Choroid plexus epithelial cell (primary cell): ENCODE measurements at regions not wholly inside any gene's neighbourhood (a gene's known extent, or its start where the extent isn't known, plus 50 kb on each side); places are given as distances from the start of the nearest gene placed in this dataset.

Experiments
- DNase-seq: peaks from one replicate; pipeline ENCODE4 v3.0.0-alpha.2; 2010; ENCODE audit warnings: low read depth
- H3K4me3 ChIP-seq: 2 replicates; pipeline ENCODE4 v1.5.1; 2011; ENCODE audit warnings: low read depth, mild to moderate bottlenecking, control low read depth, low read length, moderate library complexity
- TF ChIP-seq, protein P1 (sequence below): conservative IDR thresholded peaks from 2 replicates; pipeline ENCODE4 v1.5.1; 2011; ENCODE audit warnings: low read depth, mild to moderate bottlenecking, control low read depth, inconsistent platforms, low read length, moderate library complexity

DNA sequence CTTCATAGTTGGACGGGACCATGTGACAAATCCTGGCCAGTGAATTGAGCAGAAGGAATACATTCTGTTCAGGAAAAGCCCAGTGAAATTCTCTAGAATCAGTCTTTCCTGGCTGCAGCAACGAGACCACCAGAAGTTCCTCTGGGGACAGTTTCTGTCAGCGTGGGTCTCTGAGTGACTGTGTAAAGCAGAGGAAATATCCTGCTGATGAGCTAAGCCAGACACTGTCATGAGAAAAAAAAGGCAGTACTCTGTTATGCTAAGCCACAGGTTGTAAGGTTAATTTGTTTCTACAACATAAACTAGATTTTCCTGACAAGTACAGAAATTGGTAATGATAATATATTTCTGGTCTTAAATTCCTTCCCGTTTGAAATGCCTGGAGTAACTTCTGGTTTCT is 664.4 kb downstream of the LMO4 start:
- no peak overlapping the region for H3K4me3 ChIP-seq
- TF ChIP-seq, protein P1, sequence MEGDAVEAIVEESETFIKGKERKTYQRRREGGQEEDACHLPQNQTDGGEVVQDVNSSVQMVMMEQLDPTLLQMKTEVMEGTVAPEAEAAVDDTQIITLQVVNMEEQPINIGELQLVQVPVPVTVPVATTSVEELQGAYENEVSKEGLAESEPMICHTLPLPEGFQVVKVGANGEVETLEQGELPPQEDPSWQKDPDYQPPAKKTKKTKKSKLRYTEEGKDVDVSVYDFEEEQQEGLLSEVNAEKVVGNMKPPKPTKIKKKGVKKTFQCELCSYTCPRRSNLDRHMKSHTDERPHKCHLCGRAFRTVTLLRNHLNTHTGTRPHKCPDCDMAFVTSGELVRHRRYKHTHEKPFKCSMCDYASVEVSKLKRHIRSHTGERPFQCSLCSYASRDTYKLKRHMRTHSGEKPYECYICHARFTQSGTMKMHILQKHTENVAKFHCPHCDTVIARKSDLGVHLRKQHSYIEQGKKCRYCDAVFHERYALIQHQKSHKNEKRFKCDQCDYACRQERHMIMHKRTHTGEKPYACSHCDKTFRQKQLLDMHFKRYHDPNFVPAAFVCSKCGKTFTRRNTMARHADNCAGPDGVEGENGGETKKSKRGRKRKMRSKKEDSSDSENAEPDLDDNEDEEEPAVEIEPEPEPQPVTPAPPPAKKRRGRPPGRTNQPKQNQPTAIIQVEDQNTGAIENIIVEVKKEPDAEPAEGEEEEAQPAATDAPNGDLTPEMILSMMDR = no peak
- DNase-seq = no peak

DNA sequence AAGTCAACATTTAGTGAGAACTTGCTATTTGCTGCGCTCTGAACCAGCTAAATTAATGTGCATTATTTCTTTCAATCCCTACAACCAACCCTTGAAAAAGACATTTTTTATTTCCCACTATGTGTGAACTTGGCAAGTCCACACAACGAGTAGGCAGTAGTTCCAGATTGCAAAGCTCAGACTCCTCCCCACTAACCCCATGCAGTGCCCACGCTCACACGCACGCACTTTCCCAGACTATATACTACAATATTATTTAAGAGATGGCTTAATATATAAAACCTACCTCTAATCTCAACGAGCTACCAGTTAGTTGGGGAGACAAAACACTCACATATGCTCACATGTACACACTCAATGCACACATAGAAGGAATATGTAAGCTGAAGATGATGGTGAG is 671.2 kb downstream of the LMO4 start:
- no peak for DNase-seq
- no peak overlapping the region for H3K4me3 ChIP-seq
- TF ChIP-seq, protein P1 = no peak

DNA sequence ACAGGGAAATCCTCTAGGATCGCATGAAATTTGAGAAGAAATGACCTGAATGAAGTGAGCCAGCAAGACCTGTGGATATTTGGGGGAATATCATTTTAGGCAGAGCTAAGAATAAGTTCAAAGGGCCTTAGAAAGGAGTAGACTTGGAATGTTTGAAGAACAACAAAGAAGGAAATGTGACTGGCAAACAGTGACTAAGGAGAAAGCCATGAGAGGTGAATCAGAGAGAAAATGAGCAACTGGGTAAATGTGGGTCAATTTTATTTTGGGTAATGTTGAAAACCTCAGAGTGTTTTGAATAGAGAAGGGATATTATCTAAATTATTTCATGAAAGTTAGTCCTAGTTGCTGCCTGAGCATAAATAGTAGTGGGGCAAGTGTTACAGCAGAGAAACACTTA is 672.8 kb downstream of the LMO4 start:
- TF ChIP-seq, protein P1 = no peak
- H3K4me3 ChIP-seq = no peak overlapping the region
- DNase-seq = peak; percentile 10

DNA sequence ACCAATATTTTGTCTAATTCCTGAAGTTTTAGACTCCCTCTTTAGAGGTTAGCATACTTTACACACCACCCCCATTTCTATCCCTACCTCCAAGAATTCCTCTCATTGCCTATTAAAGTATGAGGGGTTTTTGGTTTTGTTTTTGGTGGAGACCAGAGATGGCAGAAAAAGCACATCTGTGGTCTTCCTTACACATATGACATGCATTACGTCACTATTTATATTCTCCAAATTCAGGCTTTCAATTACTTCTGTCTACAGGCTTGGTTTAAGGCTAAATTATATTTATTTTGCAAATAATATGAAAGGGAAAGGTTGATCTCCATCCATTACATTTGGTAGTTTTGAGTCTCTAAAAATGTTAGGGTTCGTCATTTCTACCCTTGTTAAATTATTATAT is 674.6 kb downstream of the LMO4 start:
- no peak overlapping the region for H3K4me3 ChIP-seq
- TF ChIP-seq, protein P1 = no peak
- no peak for DNase-seq

DNA sequence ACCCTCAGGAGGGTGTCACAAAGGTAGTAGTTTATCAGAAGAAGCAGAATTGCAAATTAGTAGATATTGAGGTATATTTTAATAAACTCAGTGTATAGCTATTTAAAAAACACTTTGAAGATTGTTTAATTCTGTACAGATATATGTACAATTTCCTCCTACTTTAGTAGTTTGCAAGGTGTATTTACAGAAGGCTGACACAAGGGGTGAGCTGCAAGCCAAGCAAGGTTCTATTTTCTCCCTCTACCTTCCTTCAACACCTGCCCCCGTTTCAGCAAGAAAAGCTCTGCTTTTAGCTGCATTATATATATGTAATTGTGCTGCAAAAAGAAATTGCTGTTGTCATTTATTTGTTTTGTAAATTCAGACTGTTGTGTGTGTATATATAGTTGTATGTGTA is 674.2 kb upstream of the PKN2 start:
- H3K4me3 ChIP-seq = no peak overlapping the region
- no peak for DNase-seq
- TF ChIP-seq, protein P1 = no peak

DNA sequence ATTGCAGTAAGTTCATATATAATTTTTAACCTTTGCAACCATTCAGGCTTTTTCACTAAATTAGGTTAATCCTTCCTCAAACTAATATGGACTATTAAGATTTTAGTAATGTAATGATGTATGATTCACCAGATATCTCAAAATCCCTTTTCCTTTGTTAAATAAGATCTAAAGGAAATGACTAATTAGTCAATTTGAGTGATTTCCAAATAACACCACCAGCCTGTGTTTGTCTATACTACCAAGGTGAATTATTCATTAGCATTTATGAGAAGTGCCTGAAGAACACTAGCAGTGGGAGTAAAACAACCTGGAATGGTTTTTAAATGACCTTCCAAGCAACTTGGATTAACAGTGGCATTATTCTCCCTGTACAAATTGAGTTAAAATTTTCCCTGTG is 670.6 kb upstream of the PKN2 start:
- no peak overlapping the region for H3K4me3 ChIP-seq
- no peak for DNase-seq
- TF ChIP-seq, protein P1 = no peak

DNA sequence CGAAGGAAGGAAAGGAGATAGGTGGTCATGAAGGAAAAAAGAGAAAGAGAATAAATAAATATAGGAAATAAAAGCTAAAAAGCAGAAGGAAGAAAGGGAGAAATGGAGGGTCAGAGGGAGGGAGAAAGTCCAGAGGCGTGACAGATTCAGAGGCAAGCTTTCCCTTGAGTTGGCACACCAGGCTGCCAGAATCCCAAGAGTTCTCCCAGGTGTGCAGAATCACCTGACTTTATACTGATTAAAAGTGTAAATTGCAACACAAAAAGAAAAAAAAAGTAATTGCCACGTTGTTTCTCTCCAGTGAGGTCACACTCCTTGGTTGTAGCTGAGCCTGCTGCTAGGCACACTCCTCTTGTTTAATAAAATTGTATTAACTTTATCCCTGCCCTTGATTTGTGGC is 669.9 kb upstream of the PKN2 start:
- DNase-seq = no peak
- TF ChIP-seq, protein P1 = no peak
- no peak overlapping the region for H3K4me3 ChIP-seq
